HEK293 (cell line): ENCODE measurements at regions not wholly inside any gene's neighbourhood (a gene's known extent, or its start where the extent isn't known, plus 50 kb on each side); places are given as distances from the start of the nearest gene placed in this dataset.

ENCODE experiments used
- BCL11A ChIP-seq: fragments of 450-650 bp; formaldehyde crosslinking; IDR thresholded peaks from 2 replicates; pipeline ENCODE4 v1.5.1; 2016; ENCODE audit warnings: low read depth, missing biosample characterization, missing genetic modification characterization
- CTCF ChIP-seq: fragments of 450-650 bp; formaldehyde crosslinking; IDR thresholded peaks from 2 replicates; pipeline ENCODE4 v1.5.1; 2016; ENCODE audit warnings: missing biosample characterization, missing genetic modification characterization
- KLF1 ChIP-seq: fragments of 450-650 bp; formaldehyde crosslinking; IDR thresholded peaks from 2 replicates; pipeline ENCODE4 v1.5.1; 2016; ENCODE audit warnings: missing biosample characterization, missing genetic modification characterization
- REST ChIP-seq: fragments of 450-650 bp; formaldehyde crosslinking; IDR thresholded peaks from 2 replicates; pipeline ENCODE4 v1.5.1; 2016; ENCODE audit warnings: missing biosample characterization, missing genetic modification characterization
- ZBTB11 ChIP-seq: fragments of 450-650 bp; formaldehyde crosslinking; conservative IDR thresholded peaks from 2 replicates; pipeline ENCODE4 v1.5.1; 2016; ENCODE audit warnings: low read depth, missing biosample characterization, missing genetic modification characterization
- ZBTB17 ChIP-seq: fragments of 450-650 bp; formaldehyde crosslinking; IDR thresholded peaks from 2 replicates; pipeline ENCODE4 v1.5.1; 2016; ENCODE audit warnings: missing biosample characterization, missing genetic modification characterization
- ZNF174 ChIP-seq: fragments of 450-650 bp; formaldehyde crosslinking; IDR thresholded peaks from 2 replicates; pipeline ENCODE4 v1.5.0; 2017; ENCODE audit warnings: missing biosample characterization, mild to moderate bottlenecking, missing genetic modification characterization
- ZNF292 ChIP-seq: fragments of 450-650 bp; formaldehyde crosslinking; IDR thresholded peaks from 2 replicates; pipeline ENCODE4 v1.5.1; 2016; ENCODE audit warnings: low read depth, missing biosample characterization, missing genetic modification characterization, borderline replicate concordance
- ZNF426 ChIP-seq: fragments of 450-650 bp; formaldehyde crosslinking; IDR thresholded peaks from 2 replicates; pipeline ENCODE4 v1.5.1; 2017; ENCODE audit warnings: missing biosample characterization, missing genetic modification characterization, mild to moderate bottlenecking, inconsistent platforms, moderate library complexity
- ZNF768 ChIP-seq: fragments of 450-650 bp; formaldehyde crosslinking; IDR thresholded peaks from 2 replicates; pipeline ENCODE4 v1.5.1; 2018; ENCODE audit warnings: missing biosample characterization, mild to moderate bottlenecking, missing genetic modification characterization
- ZNF785 ChIP-seq: fragments of 450-650 bp; formaldehyde crosslinking; IDR thresholded peaks from 2 replicates; pipeline ENCODE4 v1.5.1; 2016; ENCODE audit warnings: missing biosample characterization, missing genetic modification characterization
- TF ChIP-seq, protein P1 (sequence below): fragments of 450-650 bp; formaldehyde crosslinking; IDR thresholded peaks from 2 replicates; pipeline ENCODE4 v1.5.1; 2016; ENCODE audit warnings: missing biosample characterization, missing genetic modification characterization

- TF ChIP-seq, protein P1, sequence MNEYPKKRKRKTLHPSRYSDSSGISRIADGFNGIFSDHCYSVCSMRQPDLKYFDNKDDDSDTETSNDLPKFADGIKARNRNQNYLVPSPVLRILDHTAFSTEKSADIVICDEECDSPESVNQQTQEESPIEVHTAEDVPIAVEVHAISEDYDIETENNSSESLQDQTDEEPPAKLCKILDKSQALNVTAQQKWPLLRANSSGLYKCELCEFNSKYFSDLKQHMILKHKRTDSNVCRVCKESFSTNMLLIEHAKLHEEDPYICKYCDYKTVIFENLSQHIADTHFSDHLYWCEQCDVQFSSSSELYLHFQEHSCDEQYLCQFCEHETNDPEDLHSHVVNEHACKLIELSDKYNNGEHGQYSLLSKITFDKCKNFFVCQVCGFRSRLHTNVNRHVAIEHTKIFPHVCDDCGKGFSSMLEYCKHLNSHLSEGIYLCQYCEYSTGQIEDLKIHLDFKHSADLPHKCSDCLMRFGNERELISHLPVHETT (tag by site-specific recombination), result no peak
- no peak for TF ChIP-seq CTCF
- no peak for TF ChIP-seq ZNF292 (tag by site-specific recombination)
- no peak for TF ChIP-seq ZNF768
- no peak for TF ChIP-seq ZBTB17
- TF ChIP-seq REST, result no peak
- no peak for TF ChIP-seq ZNF174 (tag by site-specific recombination)
- TF ChIP-seq KLF1 (tag by site-specific recombination), result no peak
- no peak for TF ChIP-seq ZNF426 (tag by site-specific recombination)
- TF ChIP-seq ZNF785 (tag by site-specific recombination), result no peak
- no peak for TF ChIP-seq BCL11A
- TF ChIP-seq ZBTB11, result no peak
These were observed 277.8 kb upstream of the CNTNAP5 start for GRCh38 chr2:123747326-123747725.
